Inflammatory macrophage treated with lipopolysaccharide for 4 hours (primary cell): ENCODE measurements at regions not wholly inside any gene's neighbourhood (a gene's known extent, or its start where the extent isn't known, plus 50 kb on each side); places are given as distances from the start of the nearest gene placed in this dataset.

Source experiments
- DNase-seq: peaks from one replicate; pipeline ENCODE4 v3.0.0-alpha.2; 2020

DNA sequence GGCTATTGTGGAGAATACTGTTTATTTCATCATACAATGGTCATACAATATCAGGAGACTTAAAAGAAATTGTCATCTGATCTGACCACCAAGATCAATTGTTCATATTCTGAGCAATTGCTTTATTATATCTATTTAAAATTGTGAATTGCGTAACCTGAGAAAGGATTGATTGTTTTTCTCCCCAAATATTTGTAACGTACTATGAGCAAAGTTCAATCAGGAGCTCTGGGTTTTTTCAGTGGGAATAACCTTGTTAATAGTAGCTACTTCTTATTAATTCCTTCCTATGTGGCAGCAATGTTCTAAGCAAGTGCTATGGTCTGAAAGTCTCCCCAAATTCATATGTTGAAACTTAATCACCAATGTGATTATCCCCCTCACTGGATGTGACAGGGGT lies 323.1 kb downstream of the ZPLD1 start:
- DNase-seq: no peak

DNA sequence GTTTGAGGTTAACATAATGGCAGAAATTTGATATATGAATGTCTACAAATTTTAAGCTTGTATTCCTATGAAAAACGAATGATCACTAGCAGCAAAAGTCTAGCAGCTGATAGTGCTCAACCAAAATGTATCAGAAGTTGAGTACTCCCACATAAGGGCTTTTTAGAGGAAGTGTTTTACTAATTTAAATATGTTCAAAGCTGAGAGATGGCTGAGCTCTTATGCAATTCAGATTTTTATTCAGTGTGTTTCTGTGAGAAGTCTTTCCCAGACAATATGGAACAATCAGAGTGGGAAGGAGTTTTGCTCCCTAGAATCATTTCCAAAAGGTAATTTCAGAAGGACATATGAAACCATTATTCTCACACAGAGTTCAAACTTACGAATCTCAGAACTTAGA lies 327.0 kb downstream of the ZPLD1 start:
- no peak for DNase-seq

DNA sequence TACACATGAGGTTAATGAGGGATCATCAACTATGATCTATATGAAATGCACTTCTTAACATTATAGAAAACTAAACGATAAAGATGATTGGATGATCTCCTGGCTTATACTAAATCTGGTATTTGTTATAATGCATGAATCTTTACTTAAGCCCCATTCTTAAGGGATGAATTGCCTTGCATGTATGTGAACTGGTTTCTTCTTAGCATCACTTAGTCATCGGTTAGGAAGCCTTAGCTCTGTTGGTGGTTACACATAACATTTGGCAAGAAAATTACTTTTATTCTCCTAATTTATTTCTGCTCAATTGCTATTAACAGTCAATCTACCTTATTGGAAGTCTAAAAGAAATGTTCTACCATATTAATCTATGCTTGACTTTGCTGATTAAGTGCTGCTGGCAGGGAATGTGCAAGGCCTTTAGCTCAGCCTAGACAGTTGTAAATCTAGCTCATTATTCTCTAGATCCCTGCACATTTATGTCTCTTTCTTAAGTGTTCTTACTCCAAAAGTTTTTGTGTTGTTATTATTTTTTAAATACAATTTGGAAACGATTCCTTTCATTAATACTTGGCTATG lies 356.0 kb downstream of the ZPLD1 start:
- DNase-seq: no peak

DNA sequence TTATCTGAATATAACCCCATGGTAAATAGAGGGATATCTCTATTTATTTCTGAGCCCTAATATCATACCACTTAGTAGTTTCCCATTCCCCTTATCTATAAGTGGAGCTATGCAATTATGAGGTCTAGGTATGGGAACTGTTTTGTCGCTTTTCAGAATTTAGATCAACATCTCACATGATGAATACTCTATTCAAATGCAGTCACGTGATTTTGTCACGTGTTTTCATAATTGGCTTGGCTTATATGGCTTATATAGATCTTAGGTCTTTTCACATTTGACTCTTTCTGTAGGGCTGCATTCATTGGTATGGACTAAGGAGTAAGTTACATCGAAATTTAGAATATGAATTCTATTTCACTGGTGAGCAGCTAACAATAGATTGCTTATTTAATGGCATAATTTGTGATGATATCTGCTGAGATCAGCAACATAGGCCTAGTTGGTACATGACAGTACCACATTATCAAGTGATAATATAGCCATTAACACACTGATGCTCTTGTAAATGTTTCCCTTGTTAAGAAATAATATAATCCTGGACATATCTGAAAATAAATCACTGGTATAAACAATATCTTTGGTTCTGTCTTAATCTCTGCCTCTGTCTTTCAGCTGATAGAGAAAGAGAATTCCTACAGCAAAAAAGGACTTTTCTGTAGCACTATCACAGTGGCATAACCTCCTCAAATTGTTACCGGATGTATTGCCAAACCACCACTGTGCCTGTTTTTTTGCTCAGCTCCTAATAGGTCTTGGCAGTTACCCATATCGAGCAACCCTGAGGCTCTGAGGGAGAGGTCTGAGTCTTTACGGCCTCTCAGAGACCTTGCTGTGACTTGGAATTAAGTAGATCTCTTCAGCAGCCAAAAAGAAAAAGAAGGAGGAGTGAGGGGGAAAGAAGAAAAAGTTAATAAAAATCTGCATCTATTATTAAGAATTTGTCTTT lies 357.1 kb downstream of the ZPLD1 start:
- no peak for DNase-seq

DNA sequence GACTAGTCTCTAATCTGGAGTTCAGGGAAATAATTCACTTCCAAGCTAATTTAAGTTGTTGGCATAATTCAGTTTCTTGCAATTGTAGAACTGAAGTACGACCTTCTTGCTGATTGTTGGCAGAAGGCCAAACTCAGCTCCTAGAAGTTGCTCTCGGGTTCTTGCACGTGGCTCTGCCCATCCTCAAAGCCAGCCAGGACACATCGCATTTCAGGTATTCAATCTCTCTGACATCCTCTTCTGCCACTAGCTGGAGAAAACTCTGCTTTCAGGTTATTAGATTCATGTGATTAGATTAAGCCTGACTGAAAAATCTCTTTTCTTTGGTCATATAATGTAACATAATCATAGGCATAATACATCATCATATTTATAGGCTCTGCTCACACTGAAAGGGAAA lies 362.0 kb downstream of the ZPLD1 start:
- no peak for DNase-seq

GRCh38 chr3:102802819-102803420 lies 368.1 kb downstream of the ZPLD1 start:
- no peak for DNase-seq

- no peak for DNase-seq
These were observed 376.1 kb downstream of the ZPLD1 start for GRCh38 chr3:102810937-102811336.

GRCh38 chr3:102826636-102827035 lies 391.8 kb downstream of the ZPLD1 start:
- no peak for DNase-seq

DNA sequence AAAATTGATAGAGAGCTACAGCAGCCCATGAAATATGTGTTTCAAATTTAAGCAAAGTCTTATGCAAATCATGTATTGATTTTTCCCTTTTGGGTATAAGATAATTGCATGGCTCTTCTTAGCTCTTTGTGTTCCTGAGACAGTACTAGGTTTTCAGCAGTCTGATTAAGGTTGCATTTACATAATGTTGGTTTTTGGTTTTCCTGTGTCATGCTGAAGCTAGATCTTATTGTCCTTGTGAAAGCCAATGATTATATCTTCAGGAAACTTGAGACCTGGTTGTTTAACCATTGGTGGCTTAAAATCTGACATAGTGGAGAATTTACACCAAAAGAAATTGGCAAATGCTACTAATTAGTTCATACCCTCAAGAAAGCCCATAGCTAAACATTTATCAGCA lies 392.6 kb downstream of the ZPLD1 start:
- DNase-seq: no peak

- no peak for DNase-seq
These were observed 395.6 kb downstream of the ZPLD1 start for GRCh38 chr3:102830415-102830814.

DNA sequence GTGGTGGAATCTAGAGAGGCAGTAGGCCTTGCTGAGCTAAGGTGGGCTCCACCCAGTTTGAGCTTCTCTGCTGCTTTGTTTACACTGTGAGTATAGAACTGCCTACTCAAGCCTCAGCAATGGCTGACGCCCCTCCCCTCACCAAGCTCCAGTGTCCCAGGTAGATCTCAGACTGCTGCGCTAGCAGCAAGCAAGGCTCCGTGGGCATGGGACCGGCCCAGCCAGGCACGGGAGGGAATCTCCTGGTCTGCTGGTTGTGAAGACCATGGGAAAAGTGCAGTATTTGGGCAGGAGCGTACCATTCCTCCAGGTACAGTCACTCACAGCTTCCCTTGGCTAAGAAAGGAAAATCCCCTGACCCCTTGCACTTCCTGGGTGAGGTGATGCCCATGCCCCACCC lies 407.1 kb downstream of the ZPLD1 start:
- DNase-seq: no peak

GRCh38 chr3:102866845-102867244 lies 432.0 kb downstream of the ZPLD1 start:
- DNase-seq: no peak

- no peak for DNase-seq
These were observed 448.7 kb downstream of the ZPLD1 start for GRCh38 chr3:102883515-102883914.

DNA sequence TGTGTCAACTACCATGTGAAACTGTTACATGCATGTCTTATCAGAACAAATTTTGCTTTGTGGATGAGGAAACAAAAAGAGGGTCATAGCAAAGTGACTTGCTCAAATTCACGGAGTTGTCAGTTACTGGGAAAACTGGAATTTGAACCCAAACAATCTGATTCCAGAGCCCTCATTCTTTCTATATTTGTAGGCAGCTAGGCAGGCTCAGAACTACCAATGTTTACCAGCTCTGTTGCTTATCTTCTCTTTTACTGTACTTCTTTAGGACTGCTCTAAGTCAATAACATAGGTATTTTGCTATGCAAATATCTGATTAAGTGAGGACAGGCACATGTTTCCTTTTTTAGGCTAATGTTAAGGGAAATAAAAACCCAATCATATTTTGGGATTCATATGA lies 450.5 kb downstream of the ZPLD1 start:
- DNase-seq: no peak

- DNase-seq: no peak
These were observed 452.6 kb downstream of the ZPLD1 start for GRCh38 chr3:102887431-102887830.

DNA sequence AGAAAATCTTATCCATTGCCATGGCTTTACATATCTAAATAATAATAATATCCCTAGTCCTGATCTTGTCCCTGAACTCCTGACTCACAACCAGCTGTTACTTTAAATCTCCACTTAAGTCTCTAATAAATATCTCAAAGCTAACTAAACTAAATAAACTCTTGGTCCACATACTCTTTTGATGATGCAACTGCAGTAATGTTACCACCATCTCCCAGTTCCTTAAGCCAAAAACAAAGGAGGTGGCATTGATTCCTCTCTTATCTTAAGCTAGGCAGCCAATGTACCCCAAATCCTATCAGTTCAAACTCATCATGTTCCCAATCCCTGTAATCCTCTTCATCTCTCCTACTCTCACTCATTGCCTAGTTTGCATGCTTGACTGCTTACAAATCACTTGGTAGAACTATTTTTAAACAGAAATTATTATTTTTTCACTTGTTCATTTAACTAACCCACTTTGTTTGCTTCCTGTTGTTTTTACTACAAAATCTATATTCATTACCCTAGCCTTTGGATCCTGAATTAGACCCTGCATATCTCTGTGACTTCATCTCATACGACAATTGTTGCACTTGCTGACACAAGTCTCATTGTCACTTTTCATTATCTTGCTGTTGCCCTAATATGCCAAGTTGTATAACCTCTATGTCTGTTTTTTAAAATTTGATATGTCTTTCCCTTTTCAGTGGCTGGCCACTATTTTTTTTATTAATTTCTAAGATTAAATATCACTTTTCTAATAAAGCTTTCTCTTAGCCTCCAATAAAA lies 462.2 kb downstream of the ZPLD1 start:
- DNase-seq: no peak

DNA sequence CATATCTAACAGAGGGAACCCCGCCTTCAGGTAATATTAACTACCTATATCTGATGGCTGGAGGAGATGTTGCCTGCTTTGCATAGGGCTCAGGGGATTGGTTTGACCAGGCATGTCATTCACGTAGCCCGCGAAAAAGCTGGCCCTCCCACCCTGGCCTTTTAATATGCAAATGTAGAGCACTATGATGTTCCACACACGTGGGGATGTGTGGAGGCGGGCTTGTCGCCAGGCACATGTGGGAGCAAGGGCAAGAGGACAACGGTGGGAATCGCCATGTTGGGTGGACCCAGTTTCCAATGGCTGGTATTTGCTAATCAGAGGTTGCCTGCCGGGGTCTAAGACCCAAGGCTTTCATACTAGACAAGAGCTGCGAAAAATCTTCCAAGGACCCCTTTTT lies 469.8 kb downstream of the ZPLD1 start:
- no peak for DNase-seq

DNA sequence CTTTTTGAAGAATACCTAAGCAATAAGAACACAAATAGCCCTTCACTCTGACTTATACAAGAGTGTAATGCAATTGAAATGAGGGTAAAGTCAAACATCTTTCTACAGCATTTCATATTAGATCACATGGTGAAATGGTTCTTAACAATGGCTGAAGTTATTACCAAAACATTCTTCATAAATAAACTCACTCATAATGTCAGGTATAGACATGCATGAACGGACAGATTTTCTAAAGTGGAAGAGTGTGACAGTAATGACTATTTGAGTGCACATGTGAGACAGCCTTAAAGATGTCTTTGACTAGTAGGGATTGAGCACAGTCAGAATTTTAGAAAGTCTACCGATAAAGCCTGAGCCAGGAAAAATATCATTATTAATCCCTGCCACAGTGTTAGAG lies 471.0 kb downstream of the ZPLD1 start:
- DNase-seq: no peak

DNA sequence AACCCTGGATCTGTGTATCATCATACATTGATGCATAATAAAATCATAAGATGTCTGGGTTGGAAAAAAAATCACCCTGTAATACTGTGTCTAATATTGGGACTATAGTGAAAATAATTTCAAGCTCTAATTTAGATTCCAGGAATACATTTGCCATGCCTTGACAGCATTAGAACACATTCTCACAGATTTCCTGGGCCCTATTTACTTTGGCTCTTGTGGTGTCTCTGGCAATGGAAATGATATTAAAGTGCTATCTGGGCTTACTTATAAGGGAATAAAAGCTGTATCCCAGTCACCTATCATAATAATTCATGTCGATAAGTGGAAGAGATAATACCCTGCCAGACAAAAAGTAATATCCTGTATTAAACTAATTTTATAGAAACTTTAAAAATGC lies 472.0 kb downstream of the ZPLD1 start:
- no peak for DNase-seq

DNA sequence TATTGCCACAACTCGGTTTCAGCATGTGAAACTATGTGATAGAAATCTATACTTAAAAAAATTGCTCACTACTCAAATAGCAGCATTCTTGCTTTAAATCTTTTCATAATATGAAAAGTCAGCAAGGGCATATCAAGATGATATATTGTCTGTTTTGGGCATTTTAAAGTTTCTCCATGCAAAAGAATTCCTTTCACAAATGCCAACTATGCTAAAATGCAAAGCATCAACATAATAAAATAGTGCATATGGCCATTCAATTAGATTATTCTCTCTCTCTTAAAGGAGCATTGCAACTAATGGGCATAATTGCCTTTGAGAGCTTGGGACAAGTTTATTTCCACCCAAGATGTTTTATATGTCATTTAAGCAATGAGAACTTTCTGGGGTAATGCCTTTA lies 475.1 kb downstream of the ZPLD1 start:
- DNase-seq: no peak

DNA sequence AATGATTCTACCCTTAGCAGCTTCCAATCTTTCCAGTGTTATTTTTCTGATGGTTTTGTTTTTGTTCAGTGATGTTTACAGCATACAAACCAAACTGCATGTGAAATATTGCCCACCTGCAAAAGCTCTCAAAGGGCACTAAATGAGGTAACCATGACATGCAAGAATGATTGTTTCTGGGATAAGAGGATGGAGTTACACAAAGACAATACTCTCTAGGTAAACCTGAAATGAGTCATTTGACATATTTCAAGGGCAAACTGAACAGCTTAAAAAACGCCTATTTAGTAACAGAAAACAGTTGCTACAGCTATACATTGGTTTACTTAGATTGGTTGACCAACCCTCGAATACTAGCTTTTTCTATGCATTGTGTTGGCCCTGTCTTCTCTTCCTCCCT lies 481.7 kb downstream of the ZPLD1 start:
- DNase-seq: no peak

DNA sequence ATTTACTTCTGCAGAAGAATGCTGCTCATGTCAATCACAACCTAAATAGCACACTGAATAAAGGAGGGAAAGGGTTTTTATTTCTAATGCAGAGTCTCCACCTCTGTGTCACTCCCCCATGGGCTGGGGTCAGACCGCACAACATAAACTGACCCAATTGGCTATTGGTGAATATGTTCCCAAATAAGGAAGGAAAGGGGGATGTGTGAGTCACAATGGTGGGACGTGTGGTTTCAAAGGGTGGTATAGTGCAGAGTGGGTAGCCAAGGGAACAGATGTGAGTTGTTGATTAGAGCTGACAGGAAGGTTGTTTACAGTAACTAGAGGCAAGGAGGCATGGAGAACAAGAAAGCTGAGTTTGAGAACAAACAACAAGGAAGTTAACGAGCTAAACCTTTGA lies 491.8 kb downstream of the ZPLD1 start:
- DNase-seq: no peak

GRCh38 chr3:102933377-102933776 lies 498.6 kb downstream of the ZPLD1 start:
- DNase-seq: no peak
